H4 (cell line): ENCODE measurements at regions not wholly inside any gene's neighbourhood (a gene's known extent, or its start where the extent isn't known, plus 50 kb on each side); places are given as distances from the start of the nearest gene placed in this dataset.

Source experiments
- DNase-seq: peaks from one replicate; pipeline ENCODE4 v3.0.0-alpha.2; 2015; ENCODE audit warnings: low spot score

DNA sequence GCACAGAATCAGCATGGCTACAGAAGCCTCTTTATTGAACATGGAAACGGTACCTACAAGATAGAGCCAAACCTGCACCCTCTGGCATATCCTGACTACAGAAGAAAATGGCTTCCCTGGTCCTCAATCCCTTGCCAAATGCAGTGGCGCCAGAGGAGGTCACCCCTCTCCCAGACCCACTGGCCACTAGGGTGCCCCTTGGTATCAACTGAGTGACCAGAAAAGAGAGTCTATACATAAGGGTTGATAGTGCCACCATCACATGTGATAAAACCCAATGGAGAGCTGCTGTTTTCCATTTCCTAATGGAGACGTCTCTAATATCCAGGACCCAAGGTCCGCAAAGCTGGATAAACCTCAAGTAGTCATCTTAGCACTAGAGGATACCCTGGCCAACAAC lies 52.7 kb upstream of the ALK start:
- DNase-seq = no peak

DNA sequence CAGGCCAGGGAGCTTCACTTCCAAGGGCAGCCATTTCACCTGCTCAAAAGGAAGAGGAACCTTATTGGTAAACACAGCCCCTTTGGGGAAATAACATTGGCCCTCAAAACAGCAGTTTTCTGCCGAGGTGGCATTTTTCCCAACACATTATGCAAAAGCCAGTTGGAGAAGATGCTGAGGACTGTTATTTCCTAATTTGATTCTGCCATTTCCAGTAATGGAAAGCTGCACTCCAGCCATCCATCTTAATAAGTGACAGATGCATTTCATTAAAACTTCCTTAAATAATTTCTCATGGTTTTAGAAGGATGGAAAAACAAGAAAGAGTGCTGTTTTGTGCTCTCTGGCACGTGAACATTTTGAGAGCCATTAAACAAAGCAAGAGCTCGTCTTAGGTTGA lies 55.9 kb upstream of the ALK start:
- no peak for DNase-seq

DNA sequence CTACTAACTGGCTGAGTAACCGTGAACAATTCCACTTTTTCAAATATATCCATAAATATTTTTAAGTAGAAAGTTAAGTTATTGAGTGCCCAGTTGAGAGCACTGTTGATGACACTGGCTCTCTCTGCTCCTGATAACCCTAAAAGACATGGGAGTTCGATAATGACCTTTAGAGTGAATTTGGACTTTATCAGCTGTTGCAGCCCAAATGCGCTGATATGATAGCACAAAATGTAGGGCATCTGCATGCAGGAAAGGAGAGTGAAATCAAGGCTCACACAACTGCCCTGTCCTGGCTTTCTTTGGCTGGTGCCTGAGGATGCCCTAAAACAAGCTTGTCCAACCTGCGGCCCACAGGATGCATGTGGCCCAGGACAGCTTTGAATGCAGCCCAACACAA lies 60.0 kb upstream of the ALK start:
- no peak for DNase-seq

DNA sequence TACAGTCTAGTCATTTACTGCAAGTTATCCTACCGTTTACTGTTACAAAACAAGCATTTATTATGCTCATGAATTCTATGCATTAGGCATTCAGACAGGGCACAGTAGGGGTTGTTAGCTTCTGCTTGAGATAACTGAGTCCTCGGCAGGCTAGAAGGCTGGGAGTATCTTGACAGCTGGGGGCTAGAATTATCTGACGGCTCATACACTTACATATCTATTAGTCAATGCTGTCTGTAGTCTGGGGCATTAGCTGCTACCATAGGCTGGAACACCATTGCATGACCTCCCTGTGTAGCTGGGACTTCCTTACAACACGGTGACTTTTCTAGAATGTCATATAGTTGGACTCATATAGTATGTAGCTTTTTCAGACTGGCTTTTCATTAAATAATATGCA lies 61.9 kb upstream of the ALK start:
- DNase-seq = no peak

DNA sequence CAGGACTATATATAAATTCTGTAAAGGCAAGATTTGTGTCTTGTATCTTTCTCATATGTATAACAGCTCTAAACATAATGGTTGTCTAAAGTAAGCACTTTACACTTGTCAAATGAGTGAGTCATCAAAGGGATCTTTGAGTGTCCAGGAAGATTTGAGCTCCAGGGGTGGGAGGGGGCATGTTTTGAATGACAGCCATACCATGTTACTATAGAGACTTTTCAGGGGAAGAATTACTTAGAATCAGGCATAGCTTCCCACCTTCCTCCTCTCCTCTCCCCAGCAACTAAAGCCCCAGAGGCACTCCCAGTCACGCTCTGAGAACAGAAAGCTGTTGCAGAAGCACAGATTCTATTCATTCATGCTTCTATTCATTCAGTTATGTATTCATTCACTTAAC lies 65.8 kb upstream of the ALK start:
- DNase-seq = no peak

DNA sequence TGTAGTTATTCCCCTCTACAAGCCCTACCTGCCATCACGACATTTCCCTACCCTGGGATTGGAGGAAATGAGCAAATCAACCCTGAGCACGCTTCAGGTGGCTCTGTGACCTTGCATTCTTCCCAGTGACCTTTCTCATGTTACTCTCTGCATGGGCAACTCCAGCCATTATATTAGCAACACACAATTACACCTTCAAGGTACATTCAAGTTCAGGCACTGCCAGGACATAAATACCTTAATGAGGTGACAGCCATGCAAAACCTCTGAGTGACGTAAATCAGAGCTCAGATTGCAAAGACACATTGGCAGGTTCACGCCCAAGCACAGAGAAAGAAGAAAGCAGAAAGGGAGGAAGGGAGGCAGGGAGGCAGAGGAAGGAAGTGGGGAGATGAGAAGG lies 68.7 kb upstream of the ALK start:
- no peak for DNase-seq

DNA sequence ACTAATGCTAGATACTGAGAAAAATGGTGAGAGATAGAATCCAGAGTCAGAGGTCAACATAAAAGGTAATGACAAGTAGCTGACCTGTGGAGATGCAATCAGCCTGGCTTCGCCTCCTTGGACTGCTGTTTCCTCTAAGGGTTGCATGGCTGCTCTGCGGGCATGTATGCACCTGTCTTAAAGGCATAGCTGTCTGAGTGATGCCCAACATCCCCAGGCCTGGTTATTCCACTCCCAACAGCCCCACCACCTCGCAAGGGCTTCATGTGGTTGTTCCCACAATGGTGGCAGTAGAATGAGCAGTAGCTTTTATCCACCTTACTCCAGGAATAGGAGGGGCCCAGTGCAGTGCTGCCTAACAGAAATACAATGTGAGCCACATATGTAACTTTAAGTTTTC lies 69.7 kb upstream of the ALK start:
- DNase-seq = no peak

DNA sequence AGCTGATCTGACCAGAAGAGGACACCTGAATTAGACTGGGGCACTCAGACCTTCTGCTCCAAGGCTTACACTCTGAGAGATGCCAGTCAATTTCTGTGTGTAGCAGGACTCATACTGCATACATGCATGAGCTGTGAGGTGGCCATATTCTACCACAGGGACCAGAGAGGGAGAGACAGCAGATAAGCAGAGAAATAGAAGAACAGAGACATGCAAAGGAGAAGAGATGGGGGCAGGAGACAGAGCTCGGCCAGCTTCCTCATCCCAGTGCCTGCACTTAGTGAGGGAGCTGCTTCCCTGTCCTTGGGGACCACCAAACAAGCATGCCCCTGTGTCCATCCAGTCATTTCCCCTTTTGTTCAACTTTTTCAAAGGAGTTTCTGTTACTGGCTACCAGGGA lies 73.9 kb upstream of the ALK start:
- no peak for DNase-seq

DNA sequence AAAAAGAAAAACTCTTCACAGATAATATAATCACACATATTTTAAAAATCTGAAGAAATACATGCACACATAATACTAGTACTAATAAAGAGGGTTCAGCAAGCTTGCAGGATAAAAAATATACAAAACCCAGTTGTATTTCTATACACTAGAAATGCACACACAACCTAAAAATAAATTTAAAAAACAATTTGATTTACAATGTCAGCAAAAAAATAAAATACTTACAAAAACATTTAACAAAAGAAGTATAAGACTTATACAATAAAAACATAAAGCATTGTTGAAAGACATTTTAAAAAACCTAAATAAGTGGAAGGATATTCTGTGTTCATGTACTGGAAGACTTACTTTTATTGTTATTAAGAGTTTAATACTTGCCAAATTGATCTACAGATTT lies 81.7 kb upstream of the ALK start:
- no peak for DNase-seq

DNA sequence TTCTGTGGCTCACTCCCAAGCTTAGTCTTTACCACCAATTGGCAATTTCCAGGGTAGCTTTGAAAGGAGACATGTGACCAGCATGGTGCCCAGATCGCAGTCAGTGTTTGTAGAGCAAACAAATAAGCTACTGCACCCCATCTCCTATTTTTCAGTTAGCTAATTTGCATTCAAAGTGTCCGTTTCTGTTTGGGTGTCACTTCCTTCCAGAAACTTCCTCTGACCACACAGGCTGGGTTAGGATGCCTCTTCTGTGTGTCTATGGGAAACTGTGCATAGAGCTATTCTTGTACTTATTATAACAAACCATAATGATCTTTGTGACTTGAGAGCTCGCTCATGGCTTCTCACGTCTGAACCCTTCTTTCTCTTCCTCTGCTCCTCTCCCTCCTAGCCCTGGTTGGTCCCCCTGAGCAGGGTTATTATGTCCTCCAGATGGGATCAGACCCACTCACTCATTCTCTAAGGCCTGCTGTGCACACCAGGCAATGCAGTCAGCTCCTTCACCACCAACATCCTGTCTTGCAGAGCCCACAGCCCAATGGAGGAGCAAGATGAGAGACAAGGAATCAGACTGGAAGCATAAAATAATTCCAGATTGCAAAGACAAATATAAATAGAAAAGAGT lies 101.2 kb upstream of the ALK start:
- no peak for DNase-seq

DNA sequence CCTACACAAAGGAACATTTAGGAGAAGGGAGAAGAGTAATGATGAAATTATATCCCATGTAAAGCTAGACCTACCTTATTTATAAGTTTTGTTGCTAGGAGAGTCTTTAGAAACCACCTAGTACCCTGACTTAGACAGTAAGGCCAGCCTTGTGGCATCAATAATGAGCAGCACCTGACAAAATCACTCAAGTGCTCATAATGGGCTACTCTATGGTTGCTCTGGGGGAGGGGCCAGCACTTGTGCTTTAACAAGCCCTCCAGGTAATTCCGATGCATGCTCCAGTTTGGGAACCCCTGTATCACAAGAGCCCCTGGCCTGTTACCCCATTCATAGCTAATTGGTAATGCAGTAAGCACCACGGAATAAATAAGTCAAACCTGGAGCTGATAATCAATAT lies 102.9 kb upstream of the ALK start:
- DNase-seq = no peak

DNA sequence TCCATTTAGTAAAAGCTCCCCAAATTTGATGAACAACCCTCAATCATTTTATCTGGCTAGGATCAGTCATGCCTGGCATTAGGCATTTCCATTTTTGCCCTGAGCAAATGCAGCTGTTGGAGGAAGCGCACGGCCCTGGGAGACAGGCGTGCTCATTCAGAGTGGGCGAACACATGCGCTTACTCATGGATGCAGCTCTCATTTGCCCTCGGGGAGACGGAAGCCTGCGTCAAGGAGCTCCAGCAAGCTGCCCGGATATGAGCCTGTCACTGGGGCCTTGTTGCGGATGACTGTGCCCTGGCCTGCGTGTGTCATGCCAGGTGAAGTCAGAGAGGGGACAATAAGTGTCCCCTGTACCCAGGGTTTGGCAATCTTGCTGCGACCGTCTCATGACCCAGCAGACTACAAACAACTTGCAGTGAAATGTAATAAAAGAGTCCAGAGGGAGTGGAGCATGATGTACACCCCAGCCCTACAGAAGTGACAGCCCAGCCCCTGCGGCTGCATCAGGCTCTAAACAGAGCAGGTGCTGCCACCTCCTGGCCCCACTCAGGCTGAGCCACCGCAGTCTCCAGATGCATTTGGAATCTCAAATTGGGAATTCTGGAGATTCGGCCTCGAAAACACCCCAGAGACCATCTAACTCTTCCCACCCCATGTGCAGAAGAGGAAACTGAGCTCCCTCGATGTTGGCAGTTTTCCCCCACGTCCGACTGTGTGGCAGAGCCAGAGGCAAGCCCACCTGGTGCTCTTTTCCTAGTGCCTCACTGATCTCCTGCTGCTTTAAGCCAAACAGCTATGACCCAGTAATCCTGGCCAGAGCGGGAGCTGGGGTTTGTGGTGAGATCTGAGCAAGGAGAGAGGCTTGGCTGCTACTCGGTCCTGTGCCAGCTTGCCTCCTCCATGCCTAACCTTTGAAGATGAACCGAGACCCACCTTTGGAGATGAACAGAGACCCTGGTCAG lies 105.0 kb upstream of the ALK start:
- peak; percentile 60 for DNase-seq

DNA sequence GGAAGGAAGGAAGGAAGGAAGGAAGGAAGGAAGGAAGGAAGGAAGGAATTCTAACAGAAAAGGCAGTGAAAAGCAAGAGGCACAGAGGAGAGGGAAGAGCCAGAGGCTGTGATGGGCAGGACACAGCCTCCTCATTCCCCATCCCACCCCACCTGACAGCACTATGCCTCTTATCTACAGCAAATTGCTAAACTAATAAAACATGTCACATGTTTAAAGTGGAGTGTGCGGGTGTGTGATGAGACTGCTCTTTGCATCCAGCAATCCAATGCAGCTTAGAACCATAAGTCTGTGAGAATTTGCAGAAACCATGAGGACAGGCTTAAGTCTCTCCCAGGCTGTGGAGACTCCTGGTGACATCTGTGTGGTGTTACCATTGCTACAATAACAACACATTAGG lies 108.4 kb upstream of the ALK start:
- DNase-seq = no peak

DNA sequence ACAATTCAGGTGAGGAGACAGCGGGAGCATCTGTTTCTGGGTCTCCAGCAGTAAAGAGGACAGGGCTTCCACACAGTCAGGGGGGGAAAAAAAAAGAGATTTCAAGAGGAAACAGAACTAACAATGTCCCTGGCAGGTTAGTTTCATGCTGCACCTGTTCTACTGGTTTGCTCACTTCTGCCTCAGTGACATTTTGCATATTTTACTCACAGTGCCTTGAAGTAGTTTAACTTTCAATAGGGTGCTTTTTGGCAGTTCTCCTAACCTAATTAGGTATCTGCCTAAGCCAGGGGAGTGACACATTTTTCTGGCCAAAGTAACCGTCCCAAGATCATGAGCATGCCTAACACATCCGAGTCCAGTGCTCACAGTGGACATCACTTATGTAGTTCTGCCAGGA lies 109.0 kb upstream of the ALK start:
- no peak for DNase-seq

DNA sequence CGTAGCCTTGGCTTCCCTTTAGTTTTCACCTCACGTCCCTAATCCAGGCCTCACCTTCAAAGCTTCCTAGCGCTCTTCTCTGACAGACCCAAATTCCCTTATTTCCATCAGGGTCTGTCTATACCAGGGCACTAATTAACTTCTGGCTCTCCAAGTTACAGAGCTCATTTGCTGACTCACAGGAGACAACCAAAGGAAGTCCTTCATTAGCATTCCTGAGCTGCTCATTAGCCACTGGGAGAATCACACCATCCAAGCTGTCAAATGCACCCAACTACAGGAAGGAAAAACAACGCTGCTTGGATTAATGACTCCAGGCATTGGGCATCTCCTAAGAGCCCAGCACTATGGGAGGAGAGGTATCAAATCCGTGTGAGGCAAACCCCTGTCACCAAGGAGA lies 109.8 kb upstream of the ALK start:
- DNase-seq = no peak

DNA sequence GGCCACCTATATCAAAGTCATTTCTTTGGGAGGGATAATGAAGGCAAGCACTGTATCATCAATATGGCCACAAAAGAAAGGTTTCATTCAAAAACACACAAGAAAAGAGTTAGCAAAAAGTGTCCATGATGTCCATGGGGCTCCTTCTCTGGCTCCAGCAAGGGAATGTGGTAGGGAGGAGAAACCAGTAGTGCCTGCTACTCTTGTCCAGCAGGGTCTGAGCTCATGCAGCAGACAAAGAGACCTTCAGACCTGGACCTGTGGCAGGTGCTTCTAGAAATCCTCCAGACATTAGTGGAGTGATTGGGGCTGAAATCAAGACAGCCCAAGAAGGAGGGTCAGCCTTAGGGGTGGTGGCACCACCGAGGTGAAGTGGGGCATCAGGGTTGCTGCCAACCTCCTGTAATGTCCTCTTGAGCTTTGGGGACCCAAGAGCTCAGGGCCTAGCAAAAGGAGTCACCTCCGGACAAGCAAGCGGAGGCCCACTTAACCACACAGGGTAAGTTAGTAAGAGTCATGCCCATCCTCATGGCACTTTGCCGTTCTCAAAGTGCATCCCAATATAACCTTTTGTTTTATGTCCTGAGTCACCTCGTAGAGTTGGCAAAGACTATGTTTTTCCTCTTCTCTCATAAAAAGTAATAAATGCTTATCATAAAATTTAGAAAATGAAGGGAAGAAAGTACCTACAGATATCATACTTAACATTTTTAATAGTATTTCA lies 112.6 kb upstream of the YPEL5 start:
- DNase-seq = no peak

DNA sequence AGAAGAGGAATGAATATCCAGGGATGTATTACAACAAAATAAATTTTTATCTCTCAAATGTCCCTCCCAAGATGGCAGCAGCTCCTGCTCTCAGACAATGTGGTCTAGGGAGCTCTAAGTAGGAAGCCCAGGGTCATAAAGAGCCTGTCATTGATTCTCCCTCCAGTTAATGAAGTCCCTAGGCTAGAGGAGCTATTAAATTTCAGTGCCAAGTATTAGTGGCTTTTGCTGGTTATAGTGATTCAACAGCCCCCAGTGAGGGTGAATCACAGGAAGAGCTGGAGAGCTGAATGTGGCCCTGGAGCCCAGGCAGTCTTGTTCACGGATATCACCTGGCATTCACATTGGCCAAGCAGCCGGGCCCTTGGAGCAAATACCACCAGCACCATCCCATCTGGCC lies 109.8 kb upstream of the YPEL5 start:
- no peak for DNase-seq

DNA sequence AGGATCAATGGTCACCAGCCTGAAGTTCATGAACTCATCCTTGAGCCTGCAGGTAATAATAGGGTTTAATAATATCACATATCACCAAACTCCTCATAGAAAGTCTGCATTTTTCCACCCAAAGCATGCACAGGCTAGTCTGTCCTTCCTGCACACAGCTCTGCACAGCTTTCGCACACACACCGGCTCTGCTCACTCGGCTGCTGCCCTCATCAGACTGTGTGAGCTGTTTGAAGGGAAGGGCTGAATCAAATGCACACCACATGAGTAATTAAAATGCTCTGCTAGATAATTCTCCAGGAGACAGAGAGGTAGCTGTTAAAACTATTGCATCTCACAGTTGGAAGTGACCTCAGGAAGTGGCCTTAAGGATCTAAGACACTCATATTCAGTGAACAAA lies 108.4 kb upstream of the YPEL5 start:
- DNase-seq = no peak

DNA sequence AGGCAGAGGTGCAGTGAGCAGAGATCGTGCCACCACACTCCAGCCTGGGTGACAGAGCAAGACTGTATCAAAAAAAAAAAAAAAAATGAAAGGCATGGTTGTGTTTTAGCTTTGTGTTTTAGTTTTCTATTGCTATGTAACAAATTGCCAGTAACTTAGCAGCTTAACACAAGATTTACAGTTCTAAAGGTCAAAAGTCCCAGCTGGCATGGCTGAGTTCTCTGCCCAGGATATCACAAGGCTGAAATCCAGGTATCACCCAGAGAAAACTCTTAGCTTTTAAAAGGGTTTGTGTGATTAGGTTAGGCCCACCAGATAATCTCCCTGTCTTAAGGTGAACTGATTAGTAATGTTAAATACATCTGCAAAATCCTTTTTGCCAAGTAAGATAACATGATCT lies 107.7 kb upstream of the YPEL5 start:
- no peak for DNase-seq

DNA sequence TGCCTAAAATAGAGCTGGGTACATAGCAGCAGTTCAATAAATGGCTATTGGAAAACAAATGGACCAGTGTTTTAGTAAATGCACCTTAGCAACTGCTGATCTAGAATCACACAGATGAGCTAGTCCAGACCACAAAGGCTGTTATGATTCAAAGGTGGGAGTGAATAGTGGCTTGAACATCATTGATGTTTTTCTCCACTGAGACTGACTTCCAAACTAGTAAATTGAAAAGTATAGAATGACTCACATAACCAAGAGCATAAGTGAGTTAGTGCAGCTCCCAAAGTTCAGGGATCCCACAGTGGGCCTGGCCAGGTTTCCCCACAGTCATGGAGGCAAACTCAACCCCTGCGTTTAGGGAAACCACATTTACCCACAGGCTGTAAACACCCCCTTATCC lies 106.7 kb upstream of the YPEL5 start:
- no peak for DNase-seq

DNA sequence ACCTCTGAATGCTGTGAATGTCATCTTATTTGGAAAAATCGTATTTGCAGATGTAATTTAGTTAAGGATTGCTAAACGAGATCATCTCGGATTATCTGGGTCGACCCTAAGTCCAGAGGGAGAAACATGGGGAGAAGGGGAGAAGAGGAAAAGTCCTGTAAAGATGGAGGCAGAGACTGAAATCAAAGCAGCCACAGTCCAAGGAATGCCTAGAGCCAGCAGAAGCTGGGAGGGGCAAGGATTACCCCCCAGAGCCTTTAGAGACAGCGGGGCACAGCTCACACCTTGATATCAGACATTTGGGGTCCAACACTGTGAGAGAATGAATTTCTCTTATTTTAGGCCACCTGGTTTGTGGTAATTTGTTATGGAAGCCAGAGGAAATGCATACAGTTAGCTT lies 104.9 kb upstream of the YPEL5 start:
- DNase-seq = no peak

DNA sequence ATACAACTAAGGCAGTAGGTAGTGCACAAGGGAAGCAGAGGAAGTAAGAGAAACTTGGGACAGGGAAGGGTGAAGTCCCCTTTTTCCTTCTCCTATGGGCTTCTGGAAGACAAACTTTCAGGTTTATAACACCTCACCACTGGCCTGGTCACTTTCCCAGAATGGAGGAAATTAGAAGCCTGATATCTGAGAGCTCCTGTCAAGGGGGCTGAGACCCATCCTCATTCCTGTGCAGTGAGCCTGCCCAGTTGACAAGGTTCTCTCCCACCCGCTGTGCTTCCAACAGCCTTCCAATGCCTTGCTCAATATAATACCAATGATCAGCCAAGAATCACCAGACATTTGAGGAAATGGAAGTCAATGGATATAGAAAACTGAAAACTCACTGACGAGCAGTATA lies 100.4 kb upstream of the YPEL5 start:
- no peak for DNase-seq

DNA sequence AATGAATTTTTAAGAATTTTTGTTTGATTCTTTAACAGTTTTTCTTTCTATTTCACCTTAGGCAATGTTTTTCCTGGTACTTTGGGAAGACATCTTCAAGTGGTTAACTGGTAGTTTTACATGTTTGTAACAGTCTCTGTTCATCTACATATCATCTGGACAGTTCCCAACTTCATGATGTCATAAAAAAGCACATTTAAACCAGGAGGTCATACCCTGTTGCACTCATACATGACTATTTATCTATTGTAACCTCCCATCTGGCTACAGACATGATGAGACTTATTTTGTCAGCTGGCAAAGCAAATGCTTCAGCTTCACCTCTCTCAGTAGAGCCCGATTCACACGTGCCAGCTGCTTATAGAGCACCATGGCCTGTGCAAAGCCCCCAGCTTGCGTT lies 99.8 kb upstream of the YPEL5 start:
- DNase-seq = no peak
